Neural progenitor cell (in vitro differentiated cells): ENCODE measurements at regions not wholly inside any gene's neighbourhood (a gene's known extent, or its start where the extent isn't known, plus 50 kb on each side); places are given as distances from the start of the nearest gene placed in this dataset.

Experiments
- DNase-seq: peaks from one replicate; pipeline ENCODE4 v3.0.0-alpha.2; 2016; ENCODE audit warnings: low spot score
- H2AFZ ChIP-seq: fragments of 200-600 bp; sonication (generic); replicated peaks from 2 replicates; pipeline ENCODE4 v1.6.1; 2016; ENCODE audit warnings: antibody characterized with exemption
- H3F3A ChIP-seq: fragments of 200-600 bp; sonication (generic); 2 replicates; pipeline ENCODE4 v1.6.1; 2016; ENCODE audit warnings: antibody characterized with exemption, low read depth
- H3K27ac ChIP-seq: fragments of 200-600 bp; sonication (generic); 2 replicates; pipeline ENCODE4 v1.5.1; 2016; ENCODE audit warnings: mild to moderate bottlenecking
- H3K27me3 ChIP-seq: fragments of 200-600 bp; sonication (generic); 2 replicates; pipeline ENCODE4 v1.6.1; 2016; ENCODE audit warnings: mild to moderate bottlenecking, moderate library complexity
- H3K36me3 ChIP-seq: fragments of 200-600 bp; sonication (generic); 2 replicates; pipeline ENCODE4 v1.5.1; 2016
- H3K4me1 ChIP-seq: fragments of 200-600 bp; sonication (generic); 2 replicates; pipeline ENCODE4 v1.6.1; 2016; ENCODE audit warnings: mixed run types
- H3K4me2 ChIP-seq: fragments of 200-600 bp; sonication (generic); 2 replicates; pipeline ENCODE4 v1.6.1; 2016
- H3K4me3 ChIP-seq: fragments of 200-600 bp; sonication (generic); 2 replicates; pipeline ENCODE4 v1.5.1; 2016
- H3K79me2 ChIP-seq: fragments of 200-600 bp; sonication (generic); 2 replicates; pipeline ENCODE4 v1.6.1; 2016; ENCODE audit warnings: low read depth
- H3K9ac ChIP-seq: fragments of 200-600 bp; sonication (generic); 2 replicates; pipeline ENCODE4 v1.6.1; 2016
- H3K9me3 ChIP-seq: fragments of 200-600 bp; sonication (generic); 2 replicates; pipeline ENCODE4 v1.5.1; 2016; ENCODE audit warnings: low read depth
- H4K20me1 ChIP-seq: fragments of 200-600 bp; sonication (generic); 2 replicates; pipeline ENCODE4 v1.6.1; 2016; ENCODE audit warnings: low read depth
- H3K27ac Mint-ChIP-seq: 3 replicates; pipeline ENCODE4 v1.8.0; 2021; ENCODE audit warnings: mixed read lengths
- H3K27me3 Mint-ChIP-seq: 2 replicates; pipeline ENCODE4 v1.8.0; 2022; ENCODE audit warnings: low read depth, mild to moderate bottlenecking, inconsistent platforms, moderate library complexity, mixed read lengths; ENCODE audit not compliant: insufficient read depth
- H3K36me3 Mint-ChIP-seq: 3 replicates; pipeline ENCODE4 v1.8.0; 2021; ENCODE audit warnings: mixed read lengths
- H3K4me1 Mint-ChIP-seq: 3 replicates; pipeline ENCODE4 v1.8.0; 2021; ENCODE audit warnings: mixed read lengths
- H3K4me3 Mint-ChIP-seq: 3 replicates; pipeline ENCODE4 v1.8.0; 2021; ENCODE audit warnings: mild to moderate bottlenecking, moderate library complexity, mixed read lengths
- H3K9me3 Mint-ChIP-seq: 3 replicates; pipeline ENCODE4 v1.8.0; 2020; ENCODE audit warnings: mixed read lengths
- CTCF ChIP-seq: fragments of 200-600 bp; sonication (generic); IDR thresholded peaks from 2 replicates; pipeline ENCODE4 v1.5.1; 2017; ENCODE audit warnings: antibody characterized with exemption, mild to moderate bottlenecking
- EZH2 ChIP-seq: fragments of 200-600 bp; sonication (generic); IDR thresholded peaks from 2 replicates; pipeline ENCODE4 v1.6.1; 2017; ENCODE audit warnings: antibody characterized with exemption, mild to moderate bottlenecking, moderate library complexity
- EZH2phosphoT487 ChIP-seq: fragments of 200-600 bp; sonication (generic); IDR thresholded peaks from 2 replicates; pipeline ENCODE4 v1.6.1; 2017; ENCODE audit warnings: antibody characterized with exemption

GRCh38 chr12:89829434-89829975 lies 120.9 kb upstream of the ATP2B1 start:
- peaks cover 12% of the 10 kb centered on the region for H3K4me1 Mint-ChIP-seq
- Histone ChIP-seq H3K79me2 (no peaks in the 10 kb centered on the region), H3K27me3 (no peaks in the 10 kb centered on the region), H3K36me3 (no peaks in the 10 kb centered on the region), H3F3A (no peaks in the 10 kb centered on the region), H2AFZ (no peak overlapping the region), H3K27ac (no peak overlapping the region), H3K9me3 (no peaks in the 10 kb centered on the region), H3K9ac (no peak overlapping the region), H3K4me1 (peaks cover 20% of the 10 kb centered on the region), H4K20me1 (no peaks in the 10 kb centered on the region), H3K4me3 (no peak overlapping the region), H3K4me2 (no peak overlapping the region)
- no peak for DNase-seq
- H3K9me3 Mint-ChIP-seq = no peaks in the 10 kb centered on the region
- no peak overlapping the region for H3K4me3 Mint-ChIP-seq
- TF ChIP-seq EZH2 = no peak
- TF ChIP-seq CTCF = no peak
- no peak for TF ChIP-seq EZH2phosphoT487
- no peaks in the 10 kb centered on the region for H3K36me3 Mint-ChIP-seq
- H3K27ac Mint-ChIP-seq = no peak overlapping the region
- H3K27me3 Mint-ChIP-seq = no peaks in the 10 kb centered on the region

- Mint-ChIP-seq H3K36me3 (no peaks in the 10 kb centered on the region), H3K27me3 (no peaks in the 10 kb centered on the region), H3K27ac (no peak overlapping the region), H3K4me3 (no peak overlapping the region), H3K9me3 (no peaks in the 10 kb centered on the region), H3K4me1 (peaks cover 12% of the 10 kb centered on the region)
- no peak for DNase-seq
- H3K27me3 ChIP-seq = no peaks in the 10 kb centered on the region
- H3K9ac ChIP-seq = no peak overlapping the region
- no peaks in the 10 kb centered on the region for H3K79me2 ChIP-seq
- no peak overlapping the region for H3K4me3 ChIP-seq
- no peak overlapping the region for H3K27ac ChIP-seq
- H3K4me1 ChIP-seq = peaks cover 20% of the 10 kb centered on the region
- H4K20me1 ChIP-seq = no peaks in the 10 kb centered on the region
- no peak overlapping the region for H2AFZ ChIP-seq
- no peaks in the 10 kb centered on the region for H3K36me3 ChIP-seq
- no peaks in the 10 kb centered on the region for H3K9me3 ChIP-seq
- TF ChIP-seq EZH2phosphoT487 = no peak
- no peak for TF ChIP-seq CTCF
- no peak for TF ChIP-seq EZH2
- H3K4me2 ChIP-seq = no peak overlapping the region
- no peaks in the 10 kb centered on the region for H3F3A ChIP-seq
These were observed 119.9 kb upstream of the ATP2B1 start for GRCh38 chr12:89828575-89828974.

GRCh38 chr12:89827592-89827991 lies 119.0 kb upstream of the ATP2B1 start:
- H3K9me3 ChIP-seq = no peaks in the 10 kb centered on the region
- H3K9me3 Mint-ChIP-seq = peaks cover 3% of the 10 kb centered on the region

More at GRCh38 chr12:89827592-89827991, 119.0 kb upstream of the ATP2B1 start:
- no peak overlapping the region for H3K4me3 Mint-ChIP-seq
- H3K36me3 ChIP-seq = no peaks in the 10 kb centered on the region
- H3K9ac ChIP-seq = no peak overlapping the region
- no peak overlapping the region for H3K4me2 ChIP-seq
- H3K4me1 ChIP-seq = peaks cover 19% of the 10 kb centered on the region
- no peak overlapping the region for H2AFZ ChIP-seq
- H3K79me2 ChIP-seq = no peaks in the 10 kb centered on the region
- peak; percentile 34 for TF ChIP-seq EZH2phosphoT487
- no peak for TF ChIP-seq CTCF
- TF ChIP-seq EZH2 = no peak
- H3K36me3 Mint-ChIP-seq = no peaks in the 10 kb centered on the region
- H3K27ac Mint-ChIP-seq = peak overlapping the region; percentile 26
- H3F3A ChIP-seq = no peaks in the 10 kb centered on the region
- DNase-seq = peak; percentile 61
- no peak overlapping the region for H3K4me3 ChIP-seq
- H4K20me1 ChIP-seq = no peaks in the 10 kb centered on the region
- no peaks in the 10 kb centered on the region for H3K27me3 ChIP-seq
- no peaks in the 10 kb centered on the region for H3K27me3 Mint-ChIP-seq
- no peak overlapping the region for H3K27ac ChIP-seq
- peaks cover 12% of the 10 kb centered on the region for H3K4me1 Mint-ChIP-seq
